ENCODE measurements at regions not wholly inside any gene's neighbourhood (a gene's known extent, or its start where the extent isn't known, plus 50 kb on each side); places are given as distances from the start of the nearest gene placed in this dataset.

- no peak overlapping the region for H2AFZ ChIP-seq (ENCODE audit: low read depth, low read length)
- H3K79me2 ChIP-seq (ENCODE audit: low read length), result no peaks in the 10 kb centered on the region
- H3K4me1 ChIP-seq (ENCODE audit: low read length), result no peaks in the 10 kb centered on the region
- H3K27ac ChIP-seq (ENCODE audit: low read length), result no peak overlapping the region
- H3K36me3 ChIP-seq (replicated peaks; ENCODE audit: low read depth, low read length), result no peaks in the 10 kb centered on the region
- H3K4me3 ChIP-seq (ENCODE audit: low read length), result no peak overlapping the region
- no peaks in the 10 kb centered on the region for H3K27me3 ChIP-seq (ENCODE audit: low read depth, low read length)
- H3K4me2 ChIP-seq (ENCODE audit: low read length), result no peak overlapping the region
- no peaks in the 10 kb centered on the region for H3K9me3 ChIP-seq (ENCODE audit: insufficient read depth, low read length)
- no peak for TF ChIP-seq CTCF (IDR thresholded peaks at IDR 0.05; ENCODE audit: low read depth, low read length)
- no peak for TF ChIP-seq EZH2phosphoT487 (IDR thresholded peaks at IDR 0.05; ENCODE audit: low read depth)
- H3K9ac ChIP-seq (ENCODE audit: low read length), result no peak overlapping the region
- no peaks in the 10 kb centered on the region for H4K20me1 ChIP-seq (ENCODE audit: insufficient read depth, low read length)
These were observed 507.8 kb upstream of the CA10 start for GRCh38 chr17:52666264-52666663.

GRCh38 chr17:52660692-52661091, 502.2 kb upstream of the CA10 start:
- Histone ChIP-seq H3K79me2 (ENCODE audit: low read length) (no peaks in the 10 kb centered on the region), H3K9ac (ENCODE audit: low read length) (no peak overlapping the region), H3K27me3 (ENCODE audit: low read depth, low read length) (no peaks in the 10 kb centered on the region), H3K27ac (ENCODE audit: low read length) (no peak overlapping the region), H3K4me1 (ENCODE audit: low read length) (no peaks in the 10 kb centered on the region), H3K4me3 (ENCODE audit: low read length) (no peak overlapping the region), H3K4me2 (ENCODE audit: low read length) (no peak overlapping the region), H2AFZ (ENCODE audit: low read depth, low read length) (no peak overlapping the region), H3K9me3 (ENCODE audit: insufficient read depth, low read length) (no peaks in the 10 kb centered on the region), H4K20me1 (ENCODE audit: insufficient read depth, low read length) (no peaks in the 10 kb centered on the region), H3K36me3 (replicated peaks; ENCODE audit: low read depth, low read length) (no peaks in the 10 kb centered on the region)
- TF ChIP-seq EZH2phosphoT487 (IDR thresholded peaks at IDR 0.05; ENCODE audit: low read depth), result no peak
- no peak for TF ChIP-seq CTCF (IDR thresholded peaks at IDR 0.05; ENCODE audit: low read depth, low read length)

- Histone ChIP-seq H3K4me2 (ENCODE audit: low read length) (no peak overlapping the region), H3K9ac (ENCODE audit: low read length) (no peak overlapping the region), H3K27ac (ENCODE audit: low read length) (no peak overlapping the region), H3K4me1 (ENCODE audit: low read length) (no peaks in the 10 kb centered on the region), H3K27me3 (ENCODE audit: low read depth, low read length) (no peaks in the 10 kb centered on the region), H3K79me2 (ENCODE audit: low read length) (no peaks in the 10 kb centered on the region), H3K4me3 (ENCODE audit: low read length) (no peak overlapping the region), H3K36me3 (replicated peaks; ENCODE audit: low read depth, low read length) (no peaks in the 10 kb centered on the region), H3K9me3 (ENCODE audit: insufficient read depth, low read length) (no peaks in the 10 kb centered on the region), H2AFZ (ENCODE audit: low read depth, low read length) (no peak overlapping the region), H4K20me1 (ENCODE audit: insufficient read depth, low read length) (no peaks in the 10 kb centered on the region)
- TF ChIP-seq EZH2phosphoT487 (IDR thresholded peaks at IDR 0.05; ENCODE audit: low read depth) (no peak), CTCF (IDR thresholded peaks at IDR 0.05; ENCODE audit: low read depth, low read length) (no peak)
These were observed 494.5 kb upstream of the CA10 start for GRCh38 chr17:52653014-52653413.

- H3K36me3 ChIP-seq (replicated peaks; ENCODE audit: low read depth, low read length), result no peaks in the 10 kb centered on the region
- no peak overlapping the region for H2AFZ ChIP-seq (ENCODE audit: low read depth, low read length)
- no peak overlapping the region for H3K4me3 ChIP-seq (ENCODE audit: low read length)
- no peaks in the 10 kb centered on the region for H3K27me3 ChIP-seq (ENCODE audit: low read depth, low read length)
- no peaks in the 10 kb centered on the region for H3K4me1 ChIP-seq (ENCODE audit: low read length)
- H3K79me2 ChIP-seq (ENCODE audit: low read length), result no peaks in the 10 kb centered on the region
- H3K27ac ChIP-seq (ENCODE audit: low read length), result no peak overlapping the region
- no peak overlapping the region for H3K9ac ChIP-seq (ENCODE audit: low read length)
- no peak overlapping the region for H3K4me2 ChIP-seq (ENCODE audit: low read length)
- H4K20me1 ChIP-seq (ENCODE audit: insufficient read depth, low read length), result no peaks in the 10 kb centered on the region
- TF ChIP-seq EZH2phosphoT487 (IDR thresholded peaks at IDR 0.05; ENCODE audit: low read depth), result no peak
- no peak for TF ChIP-seq CTCF (IDR thresholded peaks at IDR 0.05; ENCODE audit: low read depth, low read length)
- H3K9me3 ChIP-seq (ENCODE audit: insufficient read depth, low read length), result no peaks in the 10 kb centered on the region
These were observed 490.5 kb upstream of the CA10 start for GRCh38 chr17:52648995-52649394.
